Vagina (tissue), 2 donors: ENCODE measurements at regions not wholly inside any gene's neighbourhood (a gene's known extent, or its start where the extent isn't known, plus 50 kb on each side); places are given as distances from the start of the nearest gene placed in this dataset.
"Not testable (repeated sequence)": the region's sequence is repeated elsewhere in the genome, so short reads cannot be mapped to it uniquely, and the experiment has no call there.

Experiments used
- DNase-seq, 2 donors: peaks; one replicate each; pipeline ENCODE4 v3.0.0-alpha.2; 2017; ENCODE audit errors: extremely low spot score in 2 of 2
- H3K27ac ChIP-seq: fragments of 200-600 bp; sonication (generic); one replicate; pipeline ENCODE4 v1.5.1; 2019
- H3K27me3 ChIP-seq: fragments of 200-600 bp; sonication (generic); one replicate; pipeline ENCODE4 v1.5.1; 2019
- H3K36me3 ChIP-seq, 2 donors: fragments of 200-600 bp; sonication (generic); one replicate each; pipeline ENCODE4 v1.5.1; 2017 to 2019
- H3K4me1 ChIP-seq: fragments of 200-600 bp; sonication (generic); one replicate; pipeline ENCODE4 v1.5.1; 2019
- H3K4me3 ChIP-seq, 2 donors: fragments of 200-600 bp; sonication (generic); 1 replicate in 1 of 2; 2 replicates in 1 of 2; pipeline ENCODE4 v1.5.1; 2016 to 2019
- H3K9me3 ChIP-seq: fragments of 200-600 bp; sonication (generic); one replicate; pipeline ENCODE4 v1.5.1; 2019
- POLR2A ChIP-seq, 2 donors: fragments of 450-650 bp; IDR thresholded peaks; one replicate each; pipeline ENCODE4 v1.6.1; 2017; ENCODE audit warnings: antibody characterized with exemption in 2 of 2, mild to moderate bottlenecking in 2 of 2, moderate library complexity in 2 of 2
- POLR2AphosphoS5 ChIP-seq, 2 donors: sonication (generic); formaldehyde crosslinking; IDR thresholded peaks; one replicate each; pipeline ENCODE4 v1.9.0; 2017; ENCODE audit warnings: antibody characterized with exemption in 2 of 2, mild to moderate bottlenecking in 2 of 2, low read depth in 1 of 2; ENCODE audit not compliant: insufficient read depth in 1 of 2
- intact Hi-C: fragments of 100-400 bp; cut with DNase I; formaldehyde crosslinking; loops from one replicate; pipeline ENCODE4 v1.15.1; 2023
- TF ChIP-seq, protein P1 (sequence below), 3 experiments: fragments of 450-650 bp in 2 of 3; fragments of 200-600 bp in 1 of 3; sonication (generic) in 1 of 3; IDR thresholded peaks; one replicate each; pipeline ENCODE4 v1.5.1; 2017 to 2019; ENCODE audit warnings: antibody characterized with exemption in 3 of 3, mild to moderate bottlenecking in 2 of 3, moderate library complexity in 2 of 3

DNA sequence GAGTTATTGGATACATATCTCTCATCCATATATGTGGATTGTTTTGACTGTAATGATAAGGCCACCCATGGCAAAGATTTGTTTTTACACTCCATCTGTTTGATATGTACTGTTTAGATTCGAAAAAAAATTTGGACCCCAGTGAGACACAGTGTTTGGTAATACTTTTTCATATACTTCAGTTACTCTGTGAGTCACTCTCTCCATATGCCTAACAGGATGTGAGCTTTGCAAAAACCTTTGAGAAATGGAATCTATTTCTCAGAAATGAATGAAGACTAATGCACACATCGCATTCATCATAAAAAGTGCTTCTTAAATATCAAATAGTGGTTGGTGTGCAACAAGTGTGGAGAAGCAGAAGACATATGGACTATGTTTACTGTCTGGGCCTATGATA, 781.5 kb downstream of the SLC6A15 start:
- no peak for DNase-seq
- H3K27ac ChIP-seq = no peak overlapping the region
- no peak overlapping the region for H3K4me3 ChIP-seq
- no peaks in the 10 kb centered on the region for H3K36me3 ChIP-seq
- no peak for TF ChIP-seq POLR2AphosphoS5 (IDR thresholded peaks at IDR 0.05; ENCODE audit: insufficient read depth in 1 of 2, low read depth in 1 of 2)
- no peak for TF ChIP-seq POLR2A (IDR thresholded peaks at IDR 0.05)
- TF ChIP-seq, protein P1, sequence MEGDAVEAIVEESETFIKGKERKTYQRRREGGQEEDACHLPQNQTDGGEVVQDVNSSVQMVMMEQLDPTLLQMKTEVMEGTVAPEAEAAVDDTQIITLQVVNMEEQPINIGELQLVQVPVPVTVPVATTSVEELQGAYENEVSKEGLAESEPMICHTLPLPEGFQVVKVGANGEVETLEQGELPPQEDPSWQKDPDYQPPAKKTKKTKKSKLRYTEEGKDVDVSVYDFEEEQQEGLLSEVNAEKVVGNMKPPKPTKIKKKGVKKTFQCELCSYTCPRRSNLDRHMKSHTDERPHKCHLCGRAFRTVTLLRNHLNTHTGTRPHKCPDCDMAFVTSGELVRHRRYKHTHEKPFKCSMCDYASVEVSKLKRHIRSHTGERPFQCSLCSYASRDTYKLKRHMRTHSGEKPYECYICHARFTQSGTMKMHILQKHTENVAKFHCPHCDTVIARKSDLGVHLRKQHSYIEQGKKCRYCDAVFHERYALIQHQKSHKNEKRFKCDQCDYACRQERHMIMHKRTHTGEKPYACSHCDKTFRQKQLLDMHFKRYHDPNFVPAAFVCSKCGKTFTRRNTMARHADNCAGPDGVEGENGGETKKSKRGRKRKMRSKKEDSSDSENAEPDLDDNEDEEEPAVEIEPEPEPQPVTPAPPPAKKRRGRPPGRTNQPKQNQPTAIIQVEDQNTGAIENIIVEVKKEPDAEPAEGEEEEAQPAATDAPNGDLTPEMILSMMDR (IDR thresholded peaks at IDR 0.05) = no peak
- intact Hi-C loops = no loop called here
- H3K4me1 ChIP-seq = no peaks in the 10 kb centered on the region
- H3K27me3 ChIP-seq = no peaks in the 10 kb centered on the region
- H3K9me3 ChIP-seq = no peaks in the 10 kb centered on the region

DNA sequence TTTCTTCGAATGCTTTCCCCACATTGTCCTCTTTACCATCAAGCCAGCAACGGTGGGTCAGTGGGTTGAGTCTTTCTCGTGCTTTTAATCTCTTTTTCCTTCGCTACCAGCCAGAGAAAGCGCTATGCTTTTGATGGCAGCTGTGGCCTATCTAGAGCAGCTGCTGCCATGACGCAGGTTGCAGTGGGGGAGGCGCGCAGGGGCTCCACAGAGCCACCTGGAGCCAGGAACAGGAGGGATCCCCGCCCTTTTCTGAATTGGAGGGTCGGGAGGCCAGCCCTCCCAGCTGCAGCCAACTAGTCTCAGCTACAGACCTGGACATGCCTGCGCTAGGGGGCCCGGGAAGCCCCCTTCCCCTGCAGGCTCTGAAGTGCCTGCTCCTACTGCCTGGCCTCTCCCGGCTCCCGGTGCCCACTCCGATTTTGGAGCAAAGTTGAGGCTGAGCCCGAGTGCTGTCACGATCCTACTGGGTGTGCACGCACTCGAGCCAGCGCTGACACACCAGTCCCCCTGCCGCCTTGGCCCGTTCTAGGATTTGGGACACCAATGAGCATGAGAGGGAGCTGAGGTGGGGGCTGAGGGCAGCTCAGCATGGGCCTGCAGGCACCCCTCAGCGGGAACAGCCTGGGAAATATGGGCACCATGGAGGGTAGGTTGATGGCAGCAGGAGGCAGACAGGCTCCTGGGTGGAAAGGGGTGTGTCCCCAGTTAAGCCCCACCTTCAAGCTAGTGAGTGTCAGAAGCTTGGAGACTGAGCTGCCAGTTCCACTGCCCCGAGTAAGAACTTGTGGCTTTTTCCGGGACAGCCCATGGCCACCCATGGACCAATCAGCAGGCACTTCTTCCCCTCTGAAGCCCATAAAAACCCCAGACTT, 784.2 kb downstream of the SLC6A15 start:
- H3K27ac ChIP-seq = no peak overlapping the region
- no peak overlapping the region for H3K4me3 ChIP-seq
- no peak for TF ChIP-seq POLR2A (IDR thresholded peaks at IDR 0.05)
- TF ChIP-seq, protein P1 (IDR thresholded peaks at IDR 0.05) = no peak
- H3K9me3 ChIP-seq = no peaks in the 10 kb centered on the region
- H3K27me3 ChIP-seq = no peaks in the 10 kb centered on the region
- H3K36me3 ChIP-seq = no peaks in the 10 kb centered on the region
- H3K4me1 ChIP-seq = no peaks in the 10 kb centered on the region
- intact Hi-C loops = no loop called here
- DNase-seq = no peak

- no peaks in the 10 kb centered on the region for H3K4me1 ChIP-seq
- H3K27me3 ChIP-seq = no peaks in the 10 kb centered on the region
- no peak for TF ChIP-seq POLR2AphosphoS5 (IDR thresholded peaks at IDR 0.05; ENCODE audit: insufficient read depth in 1 of 2, low read depth in 1 of 2)
- TF ChIP-seq, protein P1 (IDR thresholded peaks at IDR 0.05) = no peak
- TF ChIP-seq POLR2A (IDR thresholded peaks at IDR 0.05) = no peak
- H3K27ac ChIP-seq = no peak overlapping the region
- no peak overlapping the region for H3K4me3 ChIP-seq
- intact Hi-C loops = no loop called here
- no peak for DNase-seq
- H3K9me3 ChIP-seq = no peaks in the 10 kb centered on the region
- no peaks in the 10 kb centered on the region for H3K36me3 ChIP-seq
Measured at GRCh38 chr12:84124211-84124610, 788.4 kb downstream of the SLC6A15 start.

GRCh38 chr12:84117190-84117589, 795.4 kb downstream of the SLC6A15 start:
- H3K27ac ChIP-seq = no peak overlapping the region
- no peaks in the 10 kb centered on the region for H3K27me3 ChIP-seq
- intact Hi-C loops = no loop called here
- H3K4me1 ChIP-seq = no peaks in the 10 kb centered on the region
- DNase-seq = no peak
- no peaks in the 10 kb centered on the region for H3K36me3 ChIP-seq
- TF ChIP-seq, protein P1 (IDR thresholded peaks at IDR 0.05) = no peak
- TF ChIP-seq POLR2A (IDR thresholded peaks at IDR 0.05) = no peak
- TF ChIP-seq POLR2AphosphoS5 (IDR thresholded peaks at IDR 0.05; ENCODE audit: insufficient read depth in 1 of 2, low read depth in 1 of 2) = no peak
- no peak overlapping the region for H3K4me3 ChIP-seq
- H3K9me3 ChIP-seq = no peaks in the 10 kb centered on the region

DNA sequence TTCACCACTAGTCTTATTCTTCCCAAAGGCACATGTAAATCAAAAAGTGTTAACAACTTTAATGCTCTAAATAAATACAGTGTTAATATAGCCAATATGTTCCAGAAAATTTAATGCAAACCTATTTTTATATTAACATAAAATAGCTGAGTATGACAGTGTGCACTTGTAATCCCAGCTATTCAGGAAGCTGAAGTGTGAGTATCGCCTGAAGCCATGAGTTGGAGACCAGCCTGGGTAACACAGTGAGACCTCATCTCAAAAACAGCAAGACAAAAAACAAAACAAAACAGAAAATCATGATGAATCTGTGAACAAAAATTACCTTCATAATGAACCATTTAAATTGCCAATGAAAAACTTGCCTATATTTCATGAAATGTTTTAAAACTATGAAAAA, 798.9 kb downstream of the SLC6A15 start:
- TF ChIP-seq POLR2AphosphoS5 (IDR thresholded peaks at IDR 0.05; ENCODE audit: insufficient read depth in 1 of 2, low read depth in 1 of 2) (no peak), POLR2A (IDR thresholded peaks at IDR 0.05) (no peak)
- TF ChIP-seq, protein P1 (IDR thresholded peaks at IDR 0.05) = no peak
- Histone ChIP-seq H3K27ac (no peak overlapping the region), H3K9me3 (no peaks in the 10 kb centered on the region), H3K4me3 (no peak overlapping the region), H3K27me3 (no peaks in the 10 kb centered on the region), H3K4me1 (no peaks in the 10 kb centered on the region), H3K36me3 (no peaks in the 10 kb centered on the region)
- DNase-seq = no peak
- intact Hi-C loops = no loop called here

DNA sequence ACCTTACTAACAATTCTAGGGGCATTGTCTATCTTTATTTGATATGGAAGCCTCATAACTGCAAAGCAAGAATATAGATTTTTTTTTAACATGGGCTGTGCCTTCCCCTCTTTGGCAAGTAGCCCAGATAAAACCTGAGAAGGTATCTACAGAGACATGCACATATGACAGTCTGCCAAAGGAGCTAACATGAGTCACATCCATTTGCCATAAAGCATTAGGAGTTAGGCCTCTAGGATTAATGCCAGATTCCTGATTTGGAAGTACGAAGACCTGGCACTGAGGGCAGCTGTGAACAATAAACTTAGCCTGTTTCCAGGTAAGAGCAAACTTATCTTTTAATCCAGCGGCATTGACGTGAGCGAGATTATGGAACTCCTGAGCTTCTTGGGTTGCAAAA, 808.7 kb downstream of the SLC6A15 start:
- H3K4me3 ChIP-seq, intact Hi-C loops, H3K4me1 ChIP-seq, H3K27ac ChIP-seq, H3K36me3 ChIP-seq, DNase-seq, H3K27me3 ChIP-seq: not testable (repeated sequence)
- H3K9me3 ChIP-seq = peaks cover 15% of the 10 kb centered on the region

GRCh38 chr12:84101963-84102362, 810.6 kb downstream of the SLC6A15 start:
- H3K27ac ChIP-seq, intact Hi-C loops, H3K27me3 ChIP-seq, DNase-seq, H3K4me3 ChIP-seq, H3K36me3 ChIP-seq, H3K4me1 ChIP-seq: not testable (repeated sequence)
- peaks cover 15% of the 10 kb centered on the region for H3K9me3 ChIP-seq

GRCh38 chr12:84099591-84099990, 813.0 kb downstream of the SLC6A15 start:
- H3K27me3 ChIP-seq, H3K36me3 ChIP-seq, H3K27ac ChIP-seq, DNase-seq, H3K4me3 ChIP-seq, H3K4me1 ChIP-seq, intact Hi-C loops: not testable (repeated sequence)
- peaks cover 15% of the 10 kb centered on the region for H3K9me3 ChIP-seq
